ENCODE measurements at regions not wholly inside any gene's neighbourhood (a gene's known extent, or its start where the extent isn't known, plus 50 kb on each side); places are given as distances from the start of the nearest gene placed in this dataset.
"Not testable (repeated sequence)": the region's sequence is repeated elsewhere in the genome, so short reads cannot be mapped to it uniquely, and the experiment has no call there.

- no peak for DNase-seq
These were observed 177.1 kb upstream of the SEMA6A start for GRCh38 chr5:116751684-116752083.

GRCh38 chr5:116750631-116751580 is 176.3 kb upstream of the SEMA6A start:
- no peak for DNase-seq

- DNase-seq = no peak
These were observed 173.3 kb upstream of the SEMA6A start for GRCh38 chr5:116747881-116748280.

GRCh38 chr5:116746668-116747067 is 172.0 kb upstream of the SEMA6A start:
- DNase-seq = no peak

- no peak for DNase-seq
These were observed 166.1 kb upstream of the SEMA6A start for GRCh38 chr5:116740771-116741170.

GRCh38 chr5:116739571-116739970 is 164.9 kb upstream of the SEMA6A start:
- no peak for DNase-seq

GRCh38 chr5:116738615-116739261 is 164.1 kb upstream of the SEMA6A start:
- DNase-seq = no peak

GRCh38 chr5:116738239-116738614 is 163.6 kb upstream of the SEMA6A start:
- DNase-seq = no peak

GRCh38 chr5:116736671-116737070 is 162.0 kb upstream of the SEMA6A start:
- DNase-seq = no peak

GRCh38 chr5:116733991-116734975 is 159.7 kb upstream of the SEMA6A start:
- DNase-seq = no peak

GRCh38 chr5:116732591-116732990 is 158.0 kb upstream of the SEMA6A start:
- no peak for DNase-seq

GRCh38 chr5:116731432-116731831 is 156.8 kb upstream of the SEMA6A start:
- no peak for DNase-seq

- no peak for DNase-seq
These were observed 156.1 kb upstream of the SEMA6A start for GRCh38 chr5:116730706-116731105.

- DNase-seq = no peak
These were observed 155.6 kb upstream of the SEMA6A start for GRCh38 chr5:116730185-116730584.

GRCh38 chr5:116727248-116727647 is 152.6 kb upstream of the SEMA6A start:
- no peak for DNase-seq

GRCh38 chr5:116726180-116726579 is 151.6 kb upstream of the SEMA6A start:
- not testable (repeated sequence) for DNase-seq

GRCh38 chr5:116724971-116725370 is 150.3 kb upstream of the SEMA6A start:
- no peak for DNase-seq

- DNase-seq = no peak
These were observed 148.0 kb upstream of the SEMA6A start for GRCh38 chr5:116722651-116723050.

GRCh38 chr5:116719106-116719505 is 144.5 kb upstream of the SEMA6A start:
- DNase-seq = no peak

GRCh38 chr5:116718317-116718716 is 143.7 kb upstream of the SEMA6A start:
- no peak for DNase-seq

- no peak for DNase-seq
These were observed 134.5 kb upstream of the SEMA6A start for GRCh38 chr5:116709082-116709481.

- DNase-seq = not testable (repeated sequence)
These were observed 130.5 kb upstream of the SEMA6A start for GRCh38 chr5:116705121-116705519.

GRCh38 chr5:116703941-116704340 is 129.3 kb upstream of the SEMA6A start:
- DNase-seq = no peak

All from stimulated activated CD4-positive, alpha-beta T cell treated with anti-CD3 and anti-CD28 coated beads, Interleukin-2, amount 100 ng/mL, for 48 hours (primary cell).